ENCODE measurements at regions not wholly inside any gene's neighbourhood (a gene's known extent, or its start where the extent isn't known, plus 50 kb on each side); places are given as distances from the start of the nearest gene placed in this dataset.
"Not testable (repeated sequence)": the region's sequence is repeated elsewhere in the genome, so short reads cannot be mapped to it uniquely, and the experiment has no call there.

DNA sequence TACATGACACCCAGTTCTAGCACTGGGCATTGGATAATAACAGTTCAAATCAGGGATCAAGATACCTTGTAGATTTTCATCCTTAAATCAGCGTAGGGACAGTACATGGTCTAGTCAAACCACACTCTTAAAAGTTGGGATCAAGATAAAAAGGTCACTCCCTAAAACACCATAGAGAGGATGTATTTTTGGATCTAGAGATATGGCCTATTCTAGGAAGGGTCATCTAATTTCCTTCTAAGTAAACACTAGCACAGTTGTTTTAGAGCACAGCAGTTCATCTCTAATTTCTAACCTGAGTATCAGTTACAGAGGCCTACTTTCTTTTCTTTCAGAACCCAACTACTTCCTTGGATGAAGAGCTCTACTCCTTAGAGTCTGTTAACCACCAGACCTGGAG lies 166.4 kb upstream of the GRIN3A start:
- FAIRE-seq = no peak
- no peak for DNase-seq (ENCODE audit: low spot score in 2 of 2)

DNA sequence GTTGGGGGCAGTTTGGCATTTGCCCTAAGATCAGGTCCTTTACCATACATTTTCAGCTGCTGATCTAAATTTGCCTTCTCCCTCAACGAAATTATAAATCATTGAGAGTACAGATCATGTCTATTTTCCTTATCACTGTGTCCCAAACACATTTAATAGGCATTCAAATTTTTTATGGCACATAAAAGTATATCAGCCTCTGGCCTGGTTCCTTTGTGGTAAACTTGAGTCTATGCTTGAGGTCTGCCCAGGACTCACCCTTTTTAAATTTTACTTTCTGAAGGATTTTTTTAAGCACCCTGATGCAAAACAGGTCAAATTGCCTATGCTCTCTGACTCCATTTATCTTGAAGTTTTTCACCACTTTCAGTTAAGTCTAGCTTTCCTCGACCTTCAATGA lies 163.6 kb upstream of the GRIN3A start:
- FAIRE-seq (no peak), DNase-seq (ENCODE audit: low spot score in 2 of 2) (no peak)

DNA sequence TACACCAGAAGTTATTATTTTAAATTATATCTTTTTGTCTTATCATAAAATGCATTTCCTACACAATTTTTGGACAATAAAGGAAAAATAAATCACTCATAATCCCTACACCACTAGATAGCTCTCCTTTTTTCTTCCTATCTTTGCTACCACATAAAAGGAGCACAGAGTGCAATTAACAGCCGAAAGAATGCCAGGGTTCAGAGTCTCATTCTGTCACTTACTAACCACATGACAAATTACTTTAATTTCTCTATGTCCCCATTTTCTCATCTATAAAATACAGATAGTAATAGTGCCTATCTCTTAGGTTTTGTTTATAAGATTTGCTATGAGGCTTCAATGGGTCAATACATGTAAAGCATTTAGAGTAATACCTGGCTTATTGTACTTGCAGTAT lies 158.7 kb upstream of the GRIN3A start:
- no peak for FAIRE-seq
- DNase-seq (ENCODE audit: low spot score in 2 of 2) = no peak

DNA sequence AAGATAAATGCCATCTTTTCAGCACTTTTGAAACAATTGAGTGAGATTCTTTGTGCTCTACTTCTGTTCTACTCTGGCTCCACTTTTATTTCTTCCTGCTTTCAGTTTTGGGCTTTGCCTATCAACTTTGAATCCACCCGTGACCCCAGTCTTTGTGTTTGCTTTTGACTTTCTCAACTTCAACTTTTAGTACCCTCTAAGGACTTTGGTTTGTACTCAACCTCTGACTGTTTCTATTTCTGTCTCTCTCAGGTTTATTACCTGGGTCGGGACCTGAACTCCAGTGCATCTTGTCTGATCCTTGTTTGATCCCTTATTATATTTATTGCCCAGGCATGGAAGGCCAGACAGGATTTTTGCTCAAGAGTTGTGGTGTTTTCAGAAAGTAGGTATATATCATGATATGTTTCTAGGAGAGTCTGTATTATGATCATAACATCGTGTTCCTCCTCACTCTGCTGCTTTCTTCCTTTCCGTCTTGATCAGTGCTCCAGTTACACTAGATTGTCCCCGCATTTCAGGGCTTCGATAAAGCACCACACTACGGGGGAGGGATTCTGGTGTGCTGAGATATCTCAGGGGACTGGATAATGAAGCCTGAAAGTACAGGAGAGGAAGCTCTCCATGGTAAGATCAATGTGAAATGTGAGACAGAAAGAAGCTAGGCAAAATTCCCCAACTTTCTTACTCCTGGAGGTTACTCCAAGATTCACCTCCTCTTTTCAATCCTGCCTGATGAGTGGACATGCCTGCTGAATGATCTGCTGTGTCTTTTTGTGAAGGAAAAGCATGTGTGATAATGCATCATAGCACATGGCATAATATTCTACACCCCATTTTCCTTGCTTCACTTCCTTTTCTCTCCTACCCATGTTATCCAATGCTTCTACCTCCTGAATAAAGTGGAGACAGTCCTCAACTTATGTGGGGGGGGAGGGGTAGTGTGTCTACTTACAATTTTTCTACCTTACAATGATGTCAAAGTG lies 155.5 kb upstream of the GRIN3A start:
- FAIRE-seq (no peak), DNase-seq (ENCODE audit: low spot score in 2 of 2) (no peak)

DNA sequence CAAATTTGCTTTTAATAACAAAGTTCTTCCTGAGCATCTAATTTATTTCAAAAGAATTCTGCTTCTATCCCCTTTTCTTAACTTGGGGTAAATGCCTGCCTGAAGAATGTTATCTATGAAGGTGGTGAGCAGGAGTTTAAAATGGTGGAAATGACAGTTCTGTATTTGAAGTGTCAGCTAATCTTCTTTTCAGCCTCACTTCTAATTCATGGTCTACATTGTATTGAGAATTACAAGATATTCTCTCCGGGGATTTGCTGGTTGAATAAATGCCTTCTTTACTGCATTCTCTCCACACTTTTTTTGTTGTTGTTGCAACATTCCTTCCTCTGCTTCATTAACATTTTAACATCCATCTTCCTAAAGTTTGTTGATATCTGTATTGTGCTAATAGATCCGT lies 143.1 kb upstream of the GRIN3A start:
- DNase-seq (ENCODE audit: low spot score in 2 of 2) (no peak), FAIRE-seq (no peak)

DNA sequence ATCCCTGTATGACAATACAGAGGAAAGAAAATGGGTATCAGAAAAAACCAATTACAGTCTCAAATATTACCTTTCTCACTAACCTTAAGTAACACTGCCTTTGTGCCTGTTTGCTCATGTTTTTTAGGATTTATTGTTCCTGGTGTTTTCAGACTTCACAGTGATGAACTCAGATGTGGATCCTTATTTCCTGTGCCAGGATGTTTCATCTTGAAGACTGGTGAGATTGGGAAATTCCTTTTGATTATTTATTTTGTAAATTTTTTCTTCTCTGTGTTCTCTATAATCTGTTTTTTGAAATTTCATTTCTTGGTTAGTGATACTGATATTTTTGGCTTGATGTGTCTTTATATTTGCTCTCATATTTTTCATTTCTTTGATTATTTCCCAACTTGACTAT lies 142.4 kb upstream of the GRIN3A start:
- FAIRE-seq = peak; percentile 26

DNA sequence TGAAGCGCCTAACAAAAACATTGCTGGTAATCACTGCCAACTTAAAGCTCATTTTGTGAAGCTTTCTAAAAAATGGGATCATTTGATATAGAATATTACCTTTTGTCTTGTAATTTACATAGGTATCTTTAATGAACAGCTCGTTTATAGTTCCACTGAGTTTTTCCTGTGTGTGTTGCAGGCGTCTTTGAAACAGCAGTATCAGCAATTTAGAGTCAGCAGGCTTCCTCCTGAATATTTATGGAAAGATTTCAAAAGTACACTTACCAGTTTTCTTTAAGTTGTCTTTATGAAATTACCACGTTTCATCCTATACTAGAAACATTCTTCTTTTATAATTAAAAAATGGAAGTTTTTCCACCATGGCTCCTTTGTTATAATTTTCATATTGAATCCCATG lies 140.3 kb upstream of the GRIN3A start:
- FAIRE-seq = no peak

More for the DNA sequence above, 142.4 kb upstream of the GRIN3A start:
- no peak for DNase-seq (ENCODE audit: low spot score in 2 of 2)

DNA sequence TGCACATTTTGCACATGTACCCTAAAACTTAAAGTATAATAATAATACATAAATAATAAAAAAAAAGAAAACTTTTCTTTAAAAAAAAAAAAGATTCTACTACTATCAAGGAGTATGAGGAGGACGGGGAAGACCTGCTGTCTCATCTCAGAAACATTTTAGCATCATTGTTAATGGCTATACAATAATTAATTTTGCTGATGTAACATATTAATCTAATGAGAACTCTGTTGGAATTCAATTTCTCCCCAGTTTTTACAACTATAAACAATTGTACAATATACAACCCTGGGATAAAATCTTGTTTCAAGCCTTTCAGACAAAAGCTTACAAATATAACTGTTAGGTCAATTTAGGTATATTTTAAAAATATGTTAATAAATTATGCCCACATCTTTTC lies 139.0 kb upstream of the GRIN3A start:
- DNase-seq (ENCODE audit: low spot score in 2 of 2) (no peak), FAIRE-seq (no peak)

More for the DNA sequence above, 140.3 kb upstream of the GRIN3A start:
- no peak for DNase-seq (ENCODE audit: low spot score in 2 of 2)

DNA sequence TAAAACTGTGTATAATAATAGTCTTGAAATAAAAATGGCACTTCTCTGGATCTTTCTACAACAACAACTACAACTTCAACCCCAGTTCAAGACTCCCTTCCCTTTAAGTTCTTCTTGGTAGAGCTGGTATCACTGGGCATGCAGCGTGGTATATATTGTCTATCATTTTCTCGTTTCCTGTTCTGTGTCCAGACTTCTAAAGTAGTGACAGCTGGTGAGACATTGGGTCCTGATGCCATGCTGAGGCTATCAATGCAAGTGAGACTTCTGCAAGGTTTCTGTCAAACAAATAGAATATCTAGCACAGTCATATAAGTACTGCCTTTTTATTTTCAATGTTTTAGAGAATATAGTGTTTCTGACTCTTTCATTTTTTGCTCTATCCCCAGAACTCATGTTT lies 123.0 kb upstream of the GRIN3A start:
- FAIRE-seq = no peak
- DNase-seq (ENCODE audit: low spot score in 2 of 2) = no peak

DNA sequence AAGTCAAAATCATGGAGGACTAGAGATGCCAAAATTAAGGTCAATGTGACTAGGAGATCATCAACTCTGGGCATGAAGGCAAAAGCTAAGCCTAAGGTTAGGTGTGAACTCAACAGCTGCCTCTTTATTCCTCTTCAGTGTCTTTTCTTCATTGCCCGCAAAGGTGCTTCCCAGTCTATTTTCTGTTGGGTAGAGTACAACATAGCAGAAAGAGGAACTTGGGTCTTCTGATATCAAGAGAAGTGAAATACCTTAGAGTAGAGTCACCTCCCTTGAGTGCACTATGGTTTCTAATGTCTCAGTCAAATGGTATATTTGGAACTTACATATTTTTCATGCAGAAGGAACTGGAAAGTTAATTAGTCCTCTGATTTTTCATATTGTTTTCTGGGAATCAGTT lies 122.5 kb upstream of the GRIN3A start:
- FAIRE-seq = no peak
- no peak for DNase-seq (ENCODE audit: low spot score in 2 of 2)

DNA sequence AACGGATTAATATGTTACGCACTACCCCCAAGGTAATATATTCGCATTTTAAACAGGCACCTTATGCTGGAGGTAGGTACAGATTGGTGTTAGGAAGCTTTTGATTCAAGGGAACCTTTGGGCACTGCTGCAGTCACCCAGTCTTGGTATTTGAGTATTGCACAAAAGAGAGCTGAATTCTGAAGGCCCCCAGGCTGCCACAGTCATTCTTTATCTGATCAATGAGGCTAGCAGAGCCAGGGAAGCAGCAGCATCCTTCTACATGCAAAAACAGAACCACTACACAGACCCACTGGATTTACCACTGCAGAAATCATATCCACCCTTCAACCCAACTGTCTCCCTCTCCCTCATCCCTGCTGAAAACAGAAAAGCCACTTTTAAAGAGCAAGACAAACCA lies 121.2 kb upstream of the GRIN3A start:
- DNase-seq (ENCODE audit: low spot score in 2 of 2) (no peak), FAIRE-seq (no peak)

DNA sequence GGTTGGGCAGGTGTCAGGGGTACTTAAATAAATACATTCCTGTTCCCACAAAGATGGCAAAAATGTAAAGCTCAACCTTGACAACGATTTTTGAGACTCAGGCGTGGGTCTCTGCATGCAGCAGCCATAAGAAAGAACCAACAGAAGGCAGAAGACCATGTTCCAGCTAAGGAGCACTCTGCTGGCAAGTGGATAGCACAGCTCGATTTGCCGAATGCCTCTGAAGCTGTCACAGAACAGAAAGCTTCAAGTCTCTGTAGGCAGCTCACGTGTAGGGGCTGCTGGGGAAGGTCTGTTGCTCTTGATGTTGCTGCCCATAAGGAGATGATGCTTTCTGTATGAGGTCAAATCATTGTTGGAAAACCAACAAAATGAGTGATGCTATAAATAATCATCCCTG lies 119.6 kb upstream of the GRIN3A start:
- FAIRE-seq = no peak
- no peak for DNase-seq (ENCODE audit: low spot score in 2 of 2)

DNA sequence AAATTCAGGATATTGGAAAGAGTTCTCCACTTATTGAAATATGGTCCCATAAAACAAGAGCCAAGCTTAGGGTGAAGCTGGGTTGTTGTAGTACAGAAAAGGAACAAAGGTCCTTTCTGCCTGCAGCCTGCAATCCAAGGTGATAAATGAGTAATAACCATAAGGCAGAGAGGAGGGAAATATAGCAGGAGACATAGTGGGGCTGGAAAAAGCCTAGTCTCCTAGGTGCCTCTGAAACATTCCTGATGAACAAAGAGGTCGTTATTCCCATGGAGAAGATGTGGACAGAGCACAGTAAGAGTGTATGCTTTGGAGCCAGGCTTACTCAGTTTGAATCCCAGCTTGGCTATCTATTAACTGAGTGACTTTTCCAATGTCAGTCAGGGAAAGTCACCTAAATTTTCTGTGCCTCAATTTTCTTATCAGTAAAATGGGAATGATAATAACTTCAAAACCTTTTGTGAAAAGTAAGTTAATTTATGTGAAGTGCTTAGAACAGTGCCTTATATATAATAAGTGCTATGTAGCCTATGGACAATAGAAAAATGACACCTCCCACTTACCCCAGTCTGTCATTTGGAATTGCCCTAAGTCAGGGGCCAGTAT lies 110.8 kb upstream of the GRIN3A start:
- DNase-seq (ENCODE audit: low spot score in 2 of 2) (no peak), FAIRE-seq (no peak)

DNA sequence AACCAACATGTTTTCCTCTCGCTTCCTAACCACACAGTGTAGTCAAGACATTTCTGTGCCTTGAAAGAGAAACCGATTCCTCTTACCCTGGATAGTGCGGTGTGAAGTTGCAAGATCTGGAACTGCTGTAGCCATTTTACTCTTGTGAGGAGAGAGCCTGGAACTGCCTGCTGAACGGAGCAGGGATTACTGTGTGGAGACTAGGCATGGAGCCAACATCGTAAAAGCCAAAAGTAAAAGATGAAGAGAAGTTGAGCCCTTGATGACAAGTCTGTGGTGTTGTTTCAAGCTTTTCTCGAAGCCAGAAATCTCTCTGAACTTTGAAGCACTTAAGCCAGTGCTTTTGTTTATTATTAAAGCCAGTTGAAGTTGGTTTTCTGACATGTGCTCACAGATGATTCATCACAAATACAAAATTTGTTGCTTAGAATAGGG lies 110.1 kb upstream of the GRIN3A start:
- no peak for FAIRE-seq

DNA sequence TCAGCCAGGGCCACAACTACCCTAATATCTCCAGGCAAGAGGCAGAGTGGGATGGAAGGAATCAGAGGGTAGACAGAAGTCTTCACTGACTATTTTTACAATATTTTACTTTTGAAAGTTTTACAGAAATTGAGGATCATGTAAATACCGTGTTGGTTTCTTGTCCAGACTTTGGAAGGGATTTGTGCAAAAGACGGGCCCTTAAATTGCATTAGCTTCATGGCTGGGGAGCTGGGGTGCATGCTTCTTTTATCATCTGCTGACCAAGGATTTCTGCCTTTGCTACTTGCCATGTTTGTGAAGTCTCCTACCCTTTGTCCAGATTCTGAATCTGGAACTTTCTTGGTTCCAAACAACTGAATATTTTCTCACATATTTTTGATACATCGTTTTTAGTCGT lies 107.7 kb upstream of the GRIN3A start:
- DNase-seq (ENCODE audit: low spot score in 2 of 2) (no peak), FAIRE-seq (no peak)

More for the DNA sequence above, 110.1 kb upstream of the GRIN3A start:
- DNase-seq (ENCODE audit: low spot score in 2 of 2) = no peak

DNA sequence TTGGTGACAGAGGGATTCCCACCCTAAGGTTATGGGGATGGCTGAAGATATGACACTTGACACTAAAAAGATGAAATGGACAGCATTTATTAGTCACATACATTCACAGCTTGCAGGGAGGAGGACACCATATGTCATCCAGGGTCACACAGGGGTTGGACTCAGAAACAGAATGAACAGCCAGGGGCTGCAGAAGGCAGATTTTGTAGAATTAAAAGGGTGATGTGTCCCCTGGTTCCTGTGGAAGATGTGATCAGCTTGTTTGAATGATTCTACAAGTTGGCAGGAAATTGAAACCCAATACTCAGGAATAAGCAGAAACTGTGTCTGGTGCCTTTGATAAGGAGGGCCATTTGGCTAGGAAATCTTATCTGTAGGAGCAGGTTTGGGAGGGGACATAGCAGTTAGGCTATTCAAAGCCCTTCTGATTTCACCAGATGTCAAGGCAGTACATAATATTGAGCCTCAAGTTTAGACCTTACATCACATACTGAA lies 102.3 kb upstream of the GRIN3A start:
- FAIRE-seq (no peak), DNase-seq (ENCODE audit: low spot score in 2 of 2) (no peak)

DNA sequence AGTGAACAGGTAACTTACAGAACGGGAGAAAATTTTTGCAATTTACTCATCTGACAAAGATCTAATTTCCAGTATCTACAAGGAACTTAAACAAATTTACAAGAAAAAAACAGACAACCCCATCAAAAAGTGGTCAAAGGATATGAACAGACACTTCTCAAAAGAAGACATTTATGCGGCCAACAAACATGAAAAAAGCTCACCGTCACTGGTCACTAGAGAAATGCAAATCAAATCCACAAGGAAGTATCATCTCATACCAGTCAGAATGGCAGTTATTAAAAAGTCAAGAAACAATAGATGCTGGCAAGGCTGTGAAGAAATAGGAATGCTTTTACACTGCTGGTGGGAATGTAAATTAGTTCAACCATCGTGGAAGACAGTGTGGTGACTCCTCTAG lies 100.5 kb upstream of the GRIN3A start:
- not testable (repeated sequence) for DNase-seq (ENCODE audit: low spot score in 2 of 2); FAIRE-seq

DNA sequence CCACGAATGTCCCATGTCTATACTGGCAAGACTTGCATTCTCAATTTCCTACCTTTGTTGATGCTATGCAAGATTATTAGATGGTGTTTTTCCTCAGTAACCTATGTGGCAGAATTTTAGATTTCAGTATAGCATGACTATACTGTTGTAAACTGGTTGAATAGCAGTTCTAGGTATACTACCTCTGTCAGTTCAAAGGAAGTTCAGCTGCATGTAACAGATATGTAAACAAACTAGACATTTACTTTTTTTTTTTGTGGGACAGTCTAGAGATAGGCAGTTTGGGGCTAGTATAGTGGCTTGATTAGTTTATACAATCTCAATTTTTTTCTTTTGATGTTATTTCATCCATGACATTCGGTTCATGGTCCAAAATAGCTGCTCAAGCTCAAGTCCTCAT lies 97.6 kb upstream of the GRIN3A start:
- DNase-seq (ENCODE audit: low spot score in 2 of 2) (no peak), FAIRE-seq (no peak)

DNA sequence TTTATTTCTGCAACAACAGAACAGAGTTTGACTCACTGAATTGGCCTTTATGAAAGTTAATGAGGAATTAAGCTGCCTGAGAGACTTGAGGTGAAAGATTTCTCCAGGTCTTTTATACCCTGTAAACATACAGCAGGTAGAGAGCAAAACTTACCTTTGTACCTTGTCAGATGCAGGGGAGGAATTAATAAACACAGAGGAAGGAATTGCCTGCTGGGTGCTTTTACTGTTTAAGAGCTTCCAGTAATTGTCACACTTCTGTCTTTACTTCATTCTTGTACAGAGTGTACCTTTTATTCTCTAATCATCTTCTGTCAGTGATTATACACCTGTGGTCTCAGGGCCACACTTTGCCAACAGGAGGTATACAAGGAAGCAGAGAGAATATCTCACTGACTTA lies 94.0 kb upstream of the GRIN3A start:
- DNase-seq (ENCODE audit: low spot score in 2 of 2) (no peak), FAIRE-seq (no peak)

DNA sequence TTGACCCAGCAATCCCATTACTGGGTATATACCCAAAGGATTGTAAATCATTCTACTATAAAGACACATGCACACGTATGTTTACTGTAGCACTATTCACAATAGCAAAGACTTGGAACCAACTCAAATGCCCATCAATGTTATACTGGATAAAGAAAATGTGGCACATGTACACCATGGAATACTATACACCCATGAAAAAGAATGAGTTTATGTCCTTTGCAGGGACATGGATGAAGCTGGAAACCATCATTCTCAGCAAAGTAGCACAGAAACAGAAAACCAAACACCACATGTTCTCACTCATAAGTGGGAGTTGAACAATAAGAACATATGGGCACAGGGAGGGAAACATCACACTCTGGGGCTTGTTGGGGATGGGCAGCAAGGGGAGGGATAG lies 83.0 kb upstream of the GRIN3A start:
- FAIRE-seq; DNase-seq (ENCODE audit: low spot score in 2 of 2): not testable (repeated sequence)

DNA sequence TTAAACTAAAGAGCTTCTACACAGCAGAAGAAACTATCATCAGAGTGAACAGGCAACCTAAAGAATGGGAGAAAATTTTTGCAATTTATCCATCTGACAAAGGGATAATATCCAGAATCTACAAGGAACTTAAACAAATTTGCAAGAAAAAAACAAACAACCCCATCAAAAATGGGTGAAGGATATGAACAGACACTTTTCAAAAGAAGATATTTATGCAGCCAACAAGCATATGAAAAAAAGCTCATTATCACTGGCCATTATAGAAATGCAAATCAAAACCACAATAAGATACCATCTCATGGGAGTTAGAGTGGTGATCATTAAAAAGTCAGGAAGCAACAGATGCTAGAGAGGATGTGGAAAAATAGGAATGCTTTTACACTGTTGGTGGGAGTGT lies 82.5 kb upstream of the GRIN3A start:
- FAIRE-seq; DNase-seq (ENCODE audit: low spot score in 2 of 2): not testable (repeated sequence)

DNA sequence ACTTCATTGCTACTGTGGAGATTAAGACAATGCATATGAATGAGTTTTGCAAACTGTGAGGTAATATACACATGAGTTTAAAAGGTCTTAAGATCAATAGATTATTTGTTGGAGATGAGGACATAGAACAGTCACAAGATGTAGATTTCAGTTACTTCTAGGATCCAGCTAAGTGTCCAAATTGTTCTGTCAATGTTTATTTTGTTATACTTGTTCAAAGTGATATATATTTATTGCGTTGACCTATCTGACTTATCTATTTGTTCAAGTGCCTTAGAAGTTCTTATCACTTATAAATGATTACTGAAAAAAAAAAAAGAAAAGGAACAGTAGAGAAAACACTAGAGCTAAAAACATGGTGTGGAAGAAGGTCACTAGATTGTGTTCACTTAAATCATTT lies 75.6 kb upstream of the GRIN3A start:
- FAIRE-seq (no peak), DNase-seq (ENCODE audit: low spot score in 2 of 2) (no peak)
